ENCODE measurements at regions not wholly inside any gene's neighbourhood (a gene's known extent, or its start where the extent isn't known, plus 50 kb on each side); places are given as distances from the start of the nearest gene placed in this dataset.

DNA sequence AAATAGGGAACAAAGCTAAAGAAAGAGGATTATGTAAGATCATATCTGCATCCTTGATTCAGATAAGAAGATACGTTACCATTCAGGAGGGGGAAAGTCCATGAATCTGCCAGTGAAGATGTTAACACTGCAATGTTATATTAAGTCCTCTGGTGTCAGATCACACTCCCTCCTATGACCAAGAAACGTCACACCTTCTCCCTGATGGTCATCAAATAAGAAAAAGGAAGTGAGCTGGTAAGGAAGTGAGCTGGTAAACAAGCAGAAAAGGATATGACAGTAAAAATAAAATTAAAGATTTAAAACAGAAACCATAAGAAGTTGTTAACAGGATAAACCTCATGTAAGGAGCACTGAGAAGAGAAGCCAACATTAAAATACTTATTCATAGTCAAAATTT, 340.2 kb downstream of the SEC23A start:
- no peak for DNase-seq (ENCODE audit: low read depth)

DNA sequence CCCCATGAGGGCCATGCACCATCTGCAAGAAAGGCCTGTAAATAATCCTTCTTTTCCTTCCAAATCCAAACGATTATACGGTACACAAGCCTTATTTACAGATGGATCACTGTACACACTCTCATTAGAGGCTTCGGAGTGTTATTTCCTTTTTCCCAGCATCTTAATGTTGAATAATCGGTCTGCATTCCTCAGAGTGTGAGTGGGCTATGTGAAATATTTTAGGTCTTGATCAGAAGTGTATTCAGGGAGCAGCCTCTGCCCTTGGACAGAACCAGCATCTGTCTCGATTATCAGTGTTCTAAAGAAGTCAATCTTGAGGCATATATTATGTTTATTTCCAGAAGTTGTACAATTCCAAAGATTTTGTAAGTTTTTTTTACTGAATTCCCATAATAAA, 340.6 kb downstream of the SEC23A start:
- no peak for DNase-seq (ENCODE audit: low read depth)

- no peak for DNase-seq (ENCODE audit: low read depth)
These were observed 342.0 kb downstream of the SEC23A start for GRCh38 chr14:38761033-38761432.

DNA sequence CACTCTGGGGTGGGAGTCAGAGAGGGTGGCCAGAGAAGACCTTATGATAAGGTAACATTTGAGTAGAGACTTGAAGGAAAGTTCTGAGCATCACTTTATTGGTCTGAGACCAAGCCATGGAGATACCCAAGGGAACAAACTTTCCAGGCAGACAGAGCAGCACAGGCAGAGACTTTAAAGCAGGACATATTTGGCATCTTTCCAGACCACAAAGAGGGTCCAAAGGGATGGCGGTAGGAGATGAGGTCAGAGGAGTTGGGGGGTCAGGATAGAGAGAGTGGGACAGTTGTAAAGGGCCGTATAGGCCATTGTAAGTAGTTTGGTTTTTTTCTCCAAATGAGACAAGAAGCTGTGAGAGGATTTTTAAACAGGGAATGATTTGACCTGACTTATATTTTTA, 344.4 kb downstream of the SEC23A start:
- DNase-seq (ENCODE audit: low read depth) = no peak

DNA sequence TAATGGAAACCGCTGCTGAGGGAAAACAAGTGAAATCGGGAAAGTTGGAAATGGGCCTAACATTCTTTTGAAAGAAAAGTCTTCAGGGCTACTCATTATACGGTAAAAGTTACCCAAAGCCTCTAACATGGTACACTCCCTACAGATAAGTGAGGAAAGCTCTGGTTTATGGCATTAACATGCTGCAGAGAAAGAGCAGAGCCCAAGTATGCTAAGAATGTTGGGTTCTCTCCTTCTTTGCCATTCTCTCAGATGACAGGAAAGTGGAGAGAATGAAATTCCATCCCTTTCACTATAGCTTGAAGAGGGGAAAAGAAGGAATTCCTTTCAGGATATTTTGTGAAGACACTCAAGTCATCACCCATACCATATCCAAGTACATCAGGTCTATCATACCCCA, 348.0 kb downstream of the SEC23A start:
- no peak for DNase-seq (ENCODE audit: low read depth)

DNA sequence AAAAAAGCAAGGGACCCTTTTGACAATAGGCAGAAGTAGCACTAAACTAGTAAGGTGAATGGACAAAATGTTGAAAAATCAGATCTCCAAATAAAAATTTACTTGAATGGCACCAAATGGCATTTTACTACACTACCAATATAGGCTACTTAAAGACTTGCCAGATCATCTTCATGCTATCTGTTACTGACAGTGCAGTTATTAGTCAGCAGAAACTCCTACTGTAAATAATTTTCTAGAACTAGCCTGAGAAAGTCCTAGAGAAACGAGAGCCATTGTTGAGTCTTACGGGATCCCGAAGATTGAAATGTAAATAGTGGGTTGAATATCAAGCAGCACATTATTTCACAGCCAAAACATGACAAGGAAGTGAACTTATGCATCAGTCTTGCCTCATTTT, 350.3 kb downstream of the SEC23A start:
- no peak for DNase-seq (ENCODE audit: low read depth)

GRCh38 chr14:38752341-38752740, 350.7 kb downstream of the SEC23A start:
- no peak for DNase-seq (ENCODE audit: low read depth)

DNA sequence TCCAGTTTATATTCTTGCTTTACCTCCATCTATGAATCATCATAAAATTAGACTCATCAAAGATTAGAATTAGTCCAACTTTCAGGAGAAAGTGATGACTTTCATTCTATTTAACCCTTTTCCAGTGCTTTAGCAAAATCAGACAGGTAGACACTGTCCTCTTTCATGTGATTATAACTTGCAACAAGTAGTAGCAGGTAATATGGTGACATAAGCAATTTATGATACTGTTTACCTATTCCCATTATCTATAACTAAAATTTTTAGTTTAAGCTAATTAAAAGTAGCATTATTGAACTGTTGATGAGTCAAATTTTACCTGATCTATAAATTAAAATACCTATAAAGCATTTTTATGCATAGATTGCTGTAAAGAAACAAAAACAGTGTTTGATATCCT, 351.6 kb downstream of the SEC23A start:
- DNase-seq (ENCODE audit: low read depth) = no peak

- no peak for DNase-seq (ENCODE audit: low read depth)
These were observed 353.1 kb downstream of the SEC23A start for GRCh38 chr14:38749936-38750335.

DNA sequence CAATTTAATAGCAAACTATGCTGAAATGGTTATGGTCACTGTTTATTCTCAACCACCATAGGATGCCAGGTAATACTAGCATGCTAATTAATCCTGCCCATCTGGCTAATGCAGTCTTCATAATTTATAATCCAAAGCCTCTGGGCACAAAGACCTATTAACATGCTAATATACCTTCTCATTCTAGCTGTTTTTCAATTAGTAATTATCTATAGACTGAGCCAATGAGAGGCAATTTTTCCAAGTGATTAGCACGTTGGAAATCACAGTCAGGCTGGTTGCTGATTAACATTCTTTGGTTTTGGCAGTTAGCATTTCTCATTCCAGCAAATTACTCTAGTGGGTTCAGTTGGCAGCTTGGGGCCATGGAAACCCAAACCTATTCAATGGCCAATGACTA, 357.2 kb downstream of the SEC23A start:
- no peak for DNase-seq (ENCODE audit: low read depth)

DNA sequence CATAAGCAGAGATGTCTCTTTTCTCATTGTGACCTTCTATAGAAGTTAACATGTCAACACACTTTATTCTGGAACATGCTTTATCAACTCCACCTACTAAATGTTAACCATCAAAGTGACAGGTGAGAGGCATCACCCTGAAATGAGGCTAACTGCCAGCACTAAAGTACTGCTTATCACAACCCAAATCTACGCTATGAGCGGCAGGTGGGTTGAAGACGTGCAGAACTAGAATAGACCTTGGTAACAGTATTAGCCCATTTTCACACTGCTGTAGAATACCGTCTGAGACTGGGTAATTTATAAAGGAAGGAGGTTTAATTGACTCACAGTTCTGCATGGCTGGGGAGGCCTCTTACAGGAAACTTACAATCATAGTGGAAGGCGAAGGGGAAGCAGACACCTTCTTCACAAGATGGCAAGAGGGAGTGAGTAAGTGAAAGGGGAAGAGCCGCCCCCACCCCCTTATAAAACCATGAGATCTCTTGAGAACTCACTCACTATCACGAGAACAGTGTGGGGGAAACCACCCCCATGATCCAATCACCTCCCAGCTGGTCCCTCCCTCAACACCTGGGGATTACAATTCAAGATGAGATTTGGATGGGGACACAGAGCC, 359.0 kb downstream of the SEC23A start:
- no peak for DNase-seq (ENCODE audit: low read depth)

DNA sequence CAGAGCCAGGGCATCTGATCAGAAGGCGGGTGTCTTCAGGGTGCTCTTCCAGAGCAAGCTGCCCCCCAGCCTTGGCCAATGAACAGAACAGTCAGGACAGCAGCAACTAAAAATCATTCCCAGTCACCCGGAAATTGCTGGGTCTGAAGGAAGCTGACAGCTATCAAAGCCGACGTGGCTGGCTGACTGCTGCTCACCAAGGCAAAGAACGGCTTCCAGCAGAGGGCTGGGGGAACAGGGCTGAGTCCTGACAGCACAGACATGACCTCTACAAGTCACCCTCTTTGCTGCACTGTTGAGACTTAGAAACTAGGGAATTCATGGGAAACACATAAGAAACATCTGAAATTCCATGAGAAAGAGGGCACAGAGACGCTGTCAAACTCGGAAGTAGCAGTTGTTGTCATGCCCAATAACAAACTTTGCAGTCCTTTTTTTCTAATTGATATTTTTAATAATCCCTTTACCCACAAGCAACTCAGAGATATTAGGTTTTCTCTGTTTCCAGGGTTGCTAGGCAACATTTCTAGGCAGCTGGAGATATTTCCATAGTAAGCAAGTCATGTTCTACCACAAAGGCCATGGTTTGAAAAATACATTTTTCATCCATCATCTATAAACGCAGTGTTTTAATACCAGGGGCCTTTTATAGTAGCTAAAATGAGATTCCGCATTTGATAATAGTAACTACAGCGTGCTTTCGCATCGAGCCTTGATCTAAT, 365.2 kb downstream of the SEC23A start:
- DNase-seq (ENCODE audit: low read depth) = no peak

DNA sequence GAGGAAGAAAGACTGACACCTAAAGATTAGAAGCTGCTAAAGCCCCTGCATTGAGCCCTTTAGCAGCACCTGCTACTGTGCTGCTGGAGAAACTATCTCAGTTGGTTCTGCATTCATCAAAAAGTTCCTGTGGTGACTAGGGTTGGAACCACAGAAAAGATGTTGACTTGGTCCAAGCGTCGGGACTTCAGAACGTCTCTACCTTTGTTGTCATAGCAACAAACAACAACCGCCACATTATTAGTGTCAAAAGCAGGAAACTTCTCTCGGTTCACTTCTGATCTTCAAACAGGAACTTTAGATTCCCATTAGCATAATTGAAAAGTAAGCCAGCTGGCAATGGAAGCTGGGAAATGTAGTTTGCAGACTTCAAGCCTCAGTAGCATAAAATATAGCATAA, 368.0 kb downstream of the SEC23A start:
- no peak for DNase-seq (ENCODE audit: low read depth)

GRCh38 chr14:38731962-38732361, 371.1 kb downstream of the SEC23A start:
- DNase-seq (ENCODE audit: low read depth) = no peak

- DNase-seq (ENCODE audit: low read depth) = no peak
These were observed 372.6 kb downstream of the SEC23A start for GRCh38 chr14:38730420-38730819.

GRCh38 chr14:38727731-38728130, 375.3 kb downstream of the SEC23A start:
- no peak for DNase-seq (ENCODE audit: low read depth)

DNA sequence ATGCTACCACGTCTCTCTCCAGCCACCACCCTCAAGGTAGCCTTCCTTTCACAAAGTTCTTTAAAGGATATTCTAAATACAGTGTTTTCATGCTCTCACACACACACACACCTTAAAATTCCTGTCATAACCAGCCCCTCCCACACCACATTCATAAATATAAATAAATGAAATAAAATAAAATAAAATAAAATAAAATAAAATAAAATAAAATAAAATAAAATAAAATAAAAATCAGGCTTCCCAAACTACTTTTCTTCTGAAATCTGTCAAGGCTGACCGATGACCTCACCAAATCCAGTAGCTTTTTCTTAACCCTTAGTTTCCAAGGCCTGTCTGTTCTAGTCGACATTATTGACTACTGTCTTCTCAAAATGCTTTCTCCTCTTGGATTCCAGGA, 378.4 kb downstream of the SEC23A start:
- DNase-seq (ENCODE audit: low read depth) = no peak

- no peak for DNase-seq (ENCODE audit: low read depth)
These were observed 379.1 kb downstream of the SEC23A start for GRCh38 chr14:38723959-38724358.

GRCh38 chr14:38723277-38723676, 379.8 kb downstream of the SEC23A start:
- no peak for DNase-seq (ENCODE audit: low read depth)

DNA sequence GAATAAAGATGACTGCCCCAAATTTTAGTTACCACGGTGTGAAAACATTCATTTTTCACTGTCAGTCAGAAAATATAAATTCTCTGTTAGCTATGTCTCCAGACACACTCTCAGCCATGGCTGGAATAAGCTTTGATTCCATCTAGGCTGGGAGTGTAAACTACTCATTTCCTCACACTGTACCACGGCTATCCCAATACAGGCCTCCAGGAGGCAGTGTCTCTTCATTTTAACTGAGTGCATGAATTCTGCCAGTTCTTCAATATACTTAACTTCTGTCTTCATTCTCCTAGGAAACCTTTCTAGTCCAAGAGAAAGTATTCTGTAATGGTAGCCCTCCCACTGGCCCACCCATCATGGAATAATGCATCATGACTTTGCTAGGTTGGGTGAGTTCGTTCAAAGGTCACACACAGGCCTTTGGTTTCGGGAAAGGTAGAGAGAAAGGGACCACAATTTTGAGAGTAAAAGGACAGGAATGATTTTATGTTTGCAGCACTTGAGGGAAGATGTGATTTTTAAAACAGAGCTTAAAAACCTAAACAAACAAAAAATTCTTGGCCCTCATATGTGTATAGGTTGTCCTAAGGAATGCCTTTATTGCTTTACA, 381.1 kb downstream of the SEC23A start:
- DNase-seq (ENCODE audit: low read depth) = no peak

DNA sequence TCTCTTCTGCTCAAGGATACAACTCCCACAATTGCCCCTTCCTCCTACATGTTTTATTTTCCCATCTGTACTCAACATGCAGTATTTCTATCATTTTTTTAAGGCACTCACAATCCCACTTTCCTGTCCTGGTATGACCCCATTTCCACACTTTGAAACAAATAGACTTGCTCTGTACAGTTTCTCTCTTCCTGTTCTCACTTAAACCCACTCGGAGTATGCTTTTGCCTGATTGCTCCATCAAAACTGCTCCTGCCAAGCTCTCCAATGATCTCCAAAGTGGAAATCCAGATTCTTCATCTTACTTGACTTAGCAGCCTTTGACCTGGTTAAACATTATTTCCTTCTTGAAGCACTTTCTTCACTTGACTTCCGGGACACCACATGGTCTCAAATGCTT, 384.5 kb downstream of the SEC23A start:
- DNase-seq (ENCODE audit: low read depth) = no peak

DNA sequence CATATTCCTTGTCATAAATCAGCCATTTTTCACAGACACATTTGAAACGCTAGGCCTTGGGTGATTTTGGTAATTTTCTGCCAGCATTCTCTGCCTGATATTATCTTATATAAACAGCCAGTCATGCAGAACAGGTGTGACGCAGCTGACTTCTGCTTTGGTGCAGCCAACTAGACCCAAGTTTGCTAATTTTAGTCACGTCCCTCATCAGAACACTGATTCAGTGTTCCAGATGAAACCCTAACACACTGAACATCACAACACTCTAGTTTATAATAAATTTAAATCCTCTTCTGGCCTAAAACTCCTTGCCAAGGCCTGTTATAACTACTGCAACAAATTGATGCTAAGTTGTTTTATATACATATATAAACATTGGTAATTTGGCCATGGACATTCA, 386.1 kb downstream of the SEC23A start:
- DNase-seq (ENCODE audit: low read depth) = no peak

GRCh38 chr14:38710881-38711280, 392.2 kb downstream of the SEC23A start:
- no peak for DNase-seq (ENCODE audit: low read depth)

DNA sequence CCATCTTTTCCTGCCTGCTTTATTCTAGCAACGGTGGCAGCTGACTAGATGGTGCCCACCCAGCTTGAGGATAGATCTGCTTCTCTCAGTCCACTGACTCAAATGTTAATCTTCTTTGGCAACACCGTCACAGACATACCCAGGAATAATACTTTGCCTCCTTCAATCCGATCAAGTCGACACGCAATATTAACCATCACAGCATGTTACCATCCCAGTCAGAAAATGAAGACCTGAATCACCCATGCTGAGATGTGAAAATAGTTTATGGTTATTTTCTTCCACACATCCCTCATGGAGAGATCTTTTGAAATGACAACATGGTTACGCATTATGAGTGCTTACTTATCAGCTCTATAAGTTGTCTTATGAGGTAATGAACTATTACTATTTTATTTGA, 392.8 kb downstream of the SEC23A start:
- no peak for DNase-seq (ENCODE audit: low read depth)

All from stimulated activated CD8-positive, alpha-beta memory T cell treated with anti-CD3 and anti-CD28 coated beads, Interleukin-7, amount 100 ng/mL, for 24 hours (primary cell).